Esophagus muscularis mucosa (tissue), 3 donors: ENCODE measurements at regions not wholly inside any gene's neighbourhood (a gene's known extent, or its start where the extent isn't known, plus 50 kb on each side); places are given as distances from the start of the nearest gene placed in this dataset.

Experiments used
- POLR2A ChIP-seq: fragments of 450-650 bp; IDR thresholded peaks from one replicate; pipeline ENCODE4 v1.6.1; 2017; ENCODE audit warnings: antibody characterized with exemption, moderate library complexity, mild to moderate bottlenecking, low read depth
- TF ChIP-seq, protein P1 (sequence below), 3 experiments: fragments of 200-600 bp in 2 of 3; fragments of 450-650 bp in 1 of 3; sonication (generic) in 2 of 3; IDR thresholded peaks; one replicate each; pipeline ENCODE4 v1.5.1; 2017 to 2019; ENCODE audit warnings: antibody characterized with exemption in 3 of 3, mild to moderate bottlenecking in 2 of 3, moderate library complexity in 1 of 3

DNA sequence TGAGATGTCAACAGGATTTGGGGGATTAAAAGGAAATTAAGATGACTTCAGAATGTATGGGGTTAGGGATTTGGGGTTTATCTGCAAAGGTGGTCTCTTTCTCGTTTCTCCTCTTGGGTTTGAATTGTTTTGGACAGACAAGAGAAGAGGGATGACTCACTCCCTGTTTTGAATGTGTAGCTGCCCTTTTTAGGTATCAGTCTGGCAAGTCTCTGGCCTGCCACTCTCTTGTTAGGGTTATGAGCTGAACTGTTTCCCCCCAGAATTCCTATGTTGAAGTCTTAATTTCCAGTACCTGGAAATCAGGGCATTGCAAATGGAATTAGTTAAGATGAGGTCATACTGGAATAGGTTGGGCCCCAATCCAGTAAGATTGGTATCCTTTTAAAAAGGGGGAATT, 291.7 kb downstream of the MEX3B start:
- TF ChIP-seq, protein P1, sequence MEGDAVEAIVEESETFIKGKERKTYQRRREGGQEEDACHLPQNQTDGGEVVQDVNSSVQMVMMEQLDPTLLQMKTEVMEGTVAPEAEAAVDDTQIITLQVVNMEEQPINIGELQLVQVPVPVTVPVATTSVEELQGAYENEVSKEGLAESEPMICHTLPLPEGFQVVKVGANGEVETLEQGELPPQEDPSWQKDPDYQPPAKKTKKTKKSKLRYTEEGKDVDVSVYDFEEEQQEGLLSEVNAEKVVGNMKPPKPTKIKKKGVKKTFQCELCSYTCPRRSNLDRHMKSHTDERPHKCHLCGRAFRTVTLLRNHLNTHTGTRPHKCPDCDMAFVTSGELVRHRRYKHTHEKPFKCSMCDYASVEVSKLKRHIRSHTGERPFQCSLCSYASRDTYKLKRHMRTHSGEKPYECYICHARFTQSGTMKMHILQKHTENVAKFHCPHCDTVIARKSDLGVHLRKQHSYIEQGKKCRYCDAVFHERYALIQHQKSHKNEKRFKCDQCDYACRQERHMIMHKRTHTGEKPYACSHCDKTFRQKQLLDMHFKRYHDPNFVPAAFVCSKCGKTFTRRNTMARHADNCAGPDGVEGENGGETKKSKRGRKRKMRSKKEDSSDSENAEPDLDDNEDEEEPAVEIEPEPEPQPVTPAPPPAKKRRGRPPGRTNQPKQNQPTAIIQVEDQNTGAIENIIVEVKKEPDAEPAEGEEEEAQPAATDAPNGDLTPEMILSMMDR (IDR thresholded peaks at IDR 0.05): no peak
- TF ChIP-seq POLR2A: no peak
